ENCODE measurements at regions not wholly inside any gene's neighbourhood (a gene's known extent, or its start where the extent isn't known, plus 50 kb on each side); places are given as distances from the start of the nearest gene placed in this dataset.

GRCh38 chr17:77457572-77458201 lies 316.9 kb downstream of the SEC14L1 start:
- TF ChIP-seq SIN3A (IDR thresholded peaks at IDR 0.05; ENCODE audit: borderline replicate concordance, insufficient read depth, low read length), result no peak
- TF ChIP-seq FOXP2 (optimal IDR thresholded peaks at IDR 0.05; ENCODE audit: borderline replicate concordance, extremely low read depth, extremely low read length, insufficient read depth), result no peak
- no peak for TF ChIP-seq POLR2AphosphoS5 (IDR thresholded peaks at IDR 0.05; ENCODE audit: low read depth, low read length)
- TF ChIP-seq REST (IDR thresholded peaks at IDR 0.05; ENCODE audit: insufficient read depth in 1 of 2, low read depth in 2 of 2, low read length in 2 of 2), result no peak

- no peak for TF ChIP-seq POLR2AphosphoS5 (IDR thresholded peaks at IDR 0.05; ENCODE audit: low read depth, low read length)
These were observed 317.6 kb downstream of the SEC14L1 start for GRCh38 chr17:77458202-77459017.

DNA sequence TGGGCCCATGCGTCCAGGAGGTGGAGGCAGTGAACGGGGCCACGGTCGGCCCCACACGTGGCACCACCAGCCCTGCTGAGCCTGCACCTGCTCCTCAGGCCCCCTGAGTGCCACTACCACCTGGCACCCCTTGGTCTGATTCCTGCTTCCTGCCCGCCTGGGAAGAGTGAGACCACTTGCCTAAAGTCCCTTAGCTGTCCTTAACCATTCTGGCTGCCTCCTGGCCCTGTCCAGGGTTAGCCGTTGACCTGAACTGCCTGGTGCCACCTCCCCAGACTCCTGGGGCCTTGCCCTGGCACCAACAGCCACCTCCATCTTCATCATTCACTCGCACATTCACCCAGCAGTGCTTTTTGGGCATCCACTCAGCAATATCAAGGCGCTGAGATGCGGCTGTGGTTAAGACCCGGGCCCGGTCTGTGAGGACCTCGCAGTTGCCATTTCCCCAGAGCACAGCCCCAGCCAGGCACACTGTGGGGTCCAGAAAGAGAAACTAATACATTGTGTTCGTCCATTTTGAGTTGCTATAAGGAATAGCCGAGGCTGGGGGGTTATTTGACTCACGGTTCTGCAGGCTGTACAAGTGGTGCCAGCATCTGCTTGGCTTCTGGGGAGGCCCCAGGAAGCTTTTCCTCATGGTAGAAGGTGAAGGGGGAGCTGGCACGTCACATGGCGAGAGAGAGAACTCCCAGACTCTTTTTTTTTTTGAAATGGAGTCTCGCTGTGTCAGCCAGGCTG lies 318.4 kb downstream of the SEC14L1 start:
- TF ChIP-seq FOXP2 (optimal IDR thresholded peaks at IDR 0.05; ENCODE audit: borderline replicate concordance, extremely low read depth, extremely low read length, insufficient read depth), result no peak
- no peak for TF ChIP-seq POLR2AphosphoS5 (IDR thresholded peaks at IDR 0.05; ENCODE audit: low read depth, low read length)
- TF ChIP-seq SIN3A (IDR thresholded peaks at IDR 0.05; ENCODE audit: borderline replicate concordance, insufficient read depth, low read length), result no peak
- TF ChIP-seq TAF1 (IDR thresholded peaks at IDR 0.05; ENCODE audit: borderline replicate concordance, insufficient read depth, low read length), result no peak
- no peak for TF ChIP-seq REST (IDR thresholded peaks at IDR 0.05; ENCODE audit: insufficient read depth in 1 of 2, low read depth in 2 of 2, low read length in 2 of 2)

GRCh38 chr17:77460514-77461046 lies 319.8 kb downstream of the SEC14L1 start:
- TF ChIP-seq REST (IDR thresholded peaks at IDR 0.05; ENCODE audit: insufficient read depth in 1 of 2, low read depth in 2 of 2, low read length in 2 of 2), result no peak
- no peak for TF ChIP-seq FOXP2 (optimal IDR thresholded peaks at IDR 0.05; ENCODE audit: borderline replicate concordance, extremely low read depth, extremely low read length, insufficient read depth)
- no peak for TF ChIP-seq TAF1 (IDR thresholded peaks at IDR 0.05; ENCODE audit: borderline replicate concordance, insufficient read depth, low read length)
- TF ChIP-seq SIN3A (IDR thresholded peaks at IDR 0.05; ENCODE audit: borderline replicate concordance, insufficient read depth, low read length), result no peak
- TF ChIP-seq POLR2AphosphoS5 (IDR thresholded peaks at IDR 0.05; ENCODE audit: low read depth, low read length), result no peak

DNA sequence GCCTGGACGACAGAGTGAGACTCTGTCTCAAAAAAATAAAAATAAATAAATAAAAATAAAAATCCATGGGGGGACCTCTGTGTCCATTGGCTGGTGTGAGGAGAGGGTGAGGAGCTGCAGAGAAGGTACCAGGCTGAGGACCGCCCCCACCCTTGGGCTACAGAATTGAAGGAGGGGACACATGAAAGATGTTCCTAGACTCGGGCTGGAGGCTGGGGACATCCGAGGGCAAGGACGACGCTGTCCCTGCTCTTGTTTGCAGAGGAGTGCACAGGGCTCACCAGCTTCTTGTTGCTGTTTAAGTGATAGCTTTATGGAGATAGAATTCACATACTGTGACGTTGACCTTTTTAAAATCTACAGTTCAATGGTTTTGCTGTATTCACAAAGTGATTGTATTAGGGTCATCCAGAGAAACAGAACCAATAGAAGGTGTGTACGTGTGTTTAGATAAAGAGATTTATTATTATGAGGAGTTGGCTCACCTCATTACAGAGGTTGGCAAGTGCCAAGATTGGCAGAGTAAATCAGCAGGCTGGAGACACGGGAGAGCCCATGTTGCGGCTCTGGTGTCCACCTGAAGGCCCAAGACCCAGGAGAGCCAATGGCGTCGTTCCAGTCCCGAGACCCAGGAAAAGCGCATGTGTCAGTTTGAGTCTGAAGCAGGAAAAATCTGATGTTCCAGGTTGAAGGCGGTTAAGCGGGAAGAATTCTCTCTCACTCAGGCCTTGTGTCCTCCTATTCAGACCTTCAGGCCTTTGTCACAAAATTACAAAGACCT lies 320.7 kb downstream of the SEC14L1 start:
- no peak for TF ChIP-seq REST (IDR thresholded peaks at IDR 0.05; ENCODE audit: insufficient read depth in 1 of 2, low read depth in 2 of 2, low read length in 2 of 2)

Data from PFSK-1 (cell line).